WTC11 (cell line): ENCODE measurements at regions not wholly inside any gene's neighbourhood (a gene's known extent, or its start where the extent isn't known, plus 50 kb on each side); places are given as distances from the start of the nearest gene placed in this dataset.

ENCODE experiments used
- ATAC-seq: fragments of 200-7000 bp; cut with Tn5 transposase; 2 replicates; pipeline ENCODE4 v1.10.0; 2021; ENCODE audit warnings: mild to moderate bottlenecking, moderate library complexity
- CTCF ChIA-PET: fragments of 300-600 bp; sonication (Branson Sonifier 250); formaldehyde crosslinking; loops from one replicate; lab custom pipeline; 2021; ENCODE audit warnings: antibody characterized with exemption; lab: Charles Lee
- POLR2A ChIA-PET: fragments of 350-600 bp; sonication (Branson Sonifier 250); formaldehyde crosslinking; loops from one replicate; lab custom pipeline; 2021; ENCODE audit warnings: antibody characterized with exemption; lab: Charles Lee
- DNase-seq: peaks from one replicate; pipeline ENCODE4 v3.0.0; 2021; ENCODE audit warnings: low spot score
- H3K27ac Mint-ChIP-seq: 2 replicates; pipeline ENCODE4 v1.8.0; 2021; ENCODE audit warnings: mixed read lengths
- H3K27me3 Mint-ChIP-seq: 2 replicates; pipeline ENCODE4 v1.8.0; 2021; ENCODE audit warnings: low read depth, mild to moderate bottlenecking, moderate library complexity, mixed read lengths
- H3K36me3 Mint-ChIP-seq: 2 replicates; pipeline ENCODE4 v1.8.0; 2021; ENCODE audit warnings: mixed read lengths
- H3K4me1 Mint-ChIP-seq: 2 replicates; pipeline ENCODE4 v1.8.0; 2022; ENCODE audit warnings: mixed read lengths
- H3K4me3 Mint-ChIP-seq: 2 replicates; pipeline ENCODE4 v1.8.0; 2021; ENCODE audit warnings: mild to moderate bottlenecking, moderate library complexity, mixed read lengths
- H3K9me3 Mint-ChIP-seq: 2 replicates; pipeline ENCODE4 v1.8.0; 2021; ENCODE audit warnings: mixed read lengths
- CBFB ChIP-seq: sonication (generic); formaldehyde crosslinking; IDR thresholded peaks from 2 replicates; pipeline ENCODE4 v1.8.1; 2022; ENCODE audit warnings: mild to moderate bottlenecking, low read depth, missing genetic modification reagents
- CREM ChIP-seq: sonication (generic); formaldehyde crosslinking; IDR thresholded peaks from 2 replicates; pipeline ENCODE4 v1.8.1; 2022; ENCODE audit warnings: mild to moderate bottlenecking, missing genetic modification reagents, moderate library complexity
- ETV6 ChIP-seq: sonication (generic); formaldehyde crosslinking; IDR thresholded peaks from 2 replicates; pipeline ENCODE4 v1.8.1; 2022; ENCODE audit warnings: mild to moderate bottlenecking, missing genetic modification reagents
- IRF2 ChIP-seq: sonication (generic); formaldehyde crosslinking; IDR thresholded peaks from 2 replicates; pipeline ENCODE4 v1.8.0; 2022; ENCODE audit warnings: low read depth, missing genetic modification reagents, borderline replicate concordance
- ZBTB21 ChIP-seq: sonication (generic); formaldehyde crosslinking; IDR thresholded peaks from 2 replicates; pipeline ENCODE4 v1.8.1; 2023; ENCODE audit warnings: mild to moderate bottlenecking, missing genetic modification reagents, borderline replicate concordance
- ZNF396 ChIP-seq: fragments of 250-450 bp; sonication (Bioruptor Pico); IDR thresholded peaks from 2 replicates; pipeline ENCODE4 v1.8.0; 2021; ENCODE audit warnings: mild to moderate bottlenecking, moderate library complexity, borderline replicate concordance
- TF ChIP-seq, protein P1 (sequence below): fragments of 250-450 bp; sonication (Bioruptor Pico); IDR thresholded peaks from 2 replicates; pipeline ENCODE4 v1.8.0; 2021; ENCODE audit warnings: mild to moderate bottlenecking
- TF ChIP-seq, protein P2 (sequence below): sonication (generic); formaldehyde crosslinking; IDR thresholded peaks from 2 replicates; pipeline ENCODE4 v1.8.1; 2023; ENCODE audit warnings: mild to moderate bottlenecking, missing genetic modification reagents, moderate library complexity
- TF ChIP-seq, protein P3 (sequence below): sonication (generic); formaldehyde crosslinking; IDR thresholded peaks from 2 replicates; pipeline ENCODE4 v1.8.0; 2023; ENCODE audit warnings: missing genetic modification reagents, mild to moderate bottlenecking, borderline replicate concordance
- TF ChIP-seq, protein P4 (sequence below): sonication (generic); formaldehyde crosslinking; IDR thresholded peaks from 2 replicates; pipeline ENCODE4 v1.8.1; 2023; ENCODE audit warnings: mild to moderate bottlenecking, missing genetic modification reagents, borderline replicate concordance
- TF ChIP-seq, protein P5 (sequence below): sonication (generic); formaldehyde crosslinking; IDR thresholded peaks from 2 replicates; pipeline ENCODE4 v1.8.0; 2022; ENCODE audit warnings: mild to moderate bottlenecking, missing genetic modification reagents
- TF ChIP-seq, protein P6 (sequence below): sonication (generic); formaldehyde crosslinking; IDR thresholded peaks from 2 replicates; pipeline ENCODE4 v1.8.0; 2023; ENCODE audit warnings: missing genetic modification reagents
- TF ChIP-seq, protein P7 (sequence below): sonication (generic); formaldehyde crosslinking; IDR thresholded peaks from 2 replicates; pipeline ENCODE4 v1.8.0; 2022; ENCODE audit warnings: missing genetic modification reagents

DNA sequence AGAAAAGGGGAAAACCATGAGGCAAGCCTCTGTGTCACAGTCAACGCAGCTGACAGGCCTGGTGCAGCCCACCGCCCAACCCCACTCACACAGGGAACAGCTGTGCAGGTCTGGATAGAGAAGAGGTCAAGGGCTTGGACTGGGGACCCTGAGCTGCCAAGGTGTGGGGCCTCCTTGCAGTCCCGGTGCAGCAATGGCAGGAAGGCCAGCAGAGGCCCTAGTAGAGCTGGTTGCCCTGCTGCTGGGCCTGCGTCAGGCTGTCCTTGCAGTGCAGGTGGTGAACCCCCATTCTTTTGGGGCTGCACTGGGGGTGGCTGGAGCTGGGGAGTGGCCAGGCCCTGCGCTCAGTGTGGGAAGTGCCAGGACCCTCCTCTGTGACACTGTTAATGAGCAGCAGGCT is 482.0 kb downstream of the SMARCA1 start:
- DNase-seq = no peak
- ChIA-PET POLR2A (no interaction called here), CTCF (interaction anchor here (1.5 kb wide), 1 partner anchor 27 kb away, joined by 5 read pairs; no protein-coding TSS in a partner anchor)
- Mint-ChIP-seq H3K4me1 (peaks cover 24% of the 10 kb centered on the region), H3K36me3 (peaks cover 26% of the 10 kb centered on the region), H3K9me3 (peaks cover 9% of the 10 kb centered on the region), H3K4me3 (no peak overlapping the region), H3K27ac (no peak overlapping the region), H3K27me3 (no peaks in the 10 kb centered on the region; the same call in 1 of the 2 replicates)
- no peak for TF ChIP-seq CBFB (CRISPR knock-in tag)
- TF ChIP-seq, protein P1, sequence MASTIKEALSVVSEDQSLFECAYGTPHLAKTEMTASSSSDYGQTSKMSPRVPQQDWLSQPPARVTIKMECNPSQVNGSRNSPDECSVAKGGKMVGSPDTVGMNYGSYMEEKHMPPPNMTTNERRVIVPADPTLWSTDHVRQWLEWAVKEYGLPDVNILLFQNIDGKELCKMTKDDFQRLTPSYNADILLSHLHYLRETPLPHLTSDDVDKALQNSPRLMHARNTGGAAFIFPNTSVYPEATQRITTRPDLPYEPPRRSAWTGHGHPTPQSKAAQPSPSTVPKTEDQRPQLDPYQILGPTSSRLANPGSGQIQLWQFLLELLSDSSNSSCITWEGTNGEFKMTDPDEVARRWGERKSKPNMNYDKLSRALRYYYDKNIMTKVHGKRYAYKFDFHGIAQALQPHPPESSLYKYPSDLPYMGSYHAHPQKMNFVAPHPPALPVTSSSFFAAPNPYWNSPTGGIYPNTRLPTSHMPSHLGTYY (CRISPR knock-in tag) = no peak
- no peak for ATAC-seq

DNA sequence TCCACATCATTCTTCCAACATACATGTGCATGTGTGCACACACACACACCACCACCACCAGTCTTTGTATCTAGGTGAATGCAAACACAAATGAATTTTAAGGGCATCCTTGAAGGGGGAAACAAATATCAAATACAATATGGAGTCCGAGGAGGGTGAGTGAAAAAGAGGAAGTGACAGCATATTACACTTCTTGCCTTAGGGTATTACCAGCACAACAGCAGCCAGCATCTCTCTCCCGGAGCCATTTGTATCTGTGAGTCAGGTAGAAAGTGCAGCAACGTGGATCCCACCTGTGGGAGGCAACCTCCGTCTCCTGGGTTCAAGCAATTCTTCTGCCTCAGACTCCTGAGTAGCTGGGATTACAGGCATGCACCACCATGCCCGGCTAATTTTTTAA is 483.2 kb downstream of the SMARCA1 start:
- ChIA-PET CTCF (interaction anchor here (1.5 kb wide), 1 partner anchor 26 kb away, joined by 5 read pairs; no protein-coding TSS in a partner anchor), POLR2A (no interaction called here)
- no peak for ATAC-seq
- Mint-ChIP-seq H3K4me1 (peaks cover 24% of the 10 kb centered on the region), H3K36me3 (peaks cover 21% of the 10 kb centered on the region), H3K27ac (no peak overlapping the region), H3K27me3 (no peaks in the 10 kb centered on the region), H3K9me3 (peaks cover 4% of the 10 kb centered on the region), H3K4me3 (no peak overlapping the region)
- no peak for DNase-seq
- TF ChIP-seq, protein P2, sequence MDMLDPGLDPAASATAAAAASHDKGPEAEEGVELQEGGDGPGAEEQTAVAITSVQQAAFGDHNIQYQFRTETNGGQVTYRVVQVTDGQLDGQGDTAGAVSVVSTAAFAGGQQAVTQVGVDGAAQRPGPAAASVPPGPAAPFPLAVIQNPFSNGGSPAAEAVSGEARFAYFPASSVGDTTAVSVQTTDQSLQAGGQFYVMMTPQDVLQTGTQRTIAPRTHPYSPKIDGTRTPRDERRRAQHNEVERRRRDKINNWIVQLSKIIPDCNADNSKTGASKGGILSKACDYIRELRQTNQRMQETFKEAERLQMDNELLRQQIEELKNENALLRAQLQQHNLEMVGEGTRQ = no peak
- TF ChIP-seq CREM (CRISPR knock-in tag) (no peak), ZNF396 (no peak), ETV6 (CRISPR knock-in tag) (no peak), IRF2 (CRISPR knock-in tag) (no peak), ZBTB21 (CRISPR knock-in tag) (no peak)
- TF ChIP-seq, protein P3, sequence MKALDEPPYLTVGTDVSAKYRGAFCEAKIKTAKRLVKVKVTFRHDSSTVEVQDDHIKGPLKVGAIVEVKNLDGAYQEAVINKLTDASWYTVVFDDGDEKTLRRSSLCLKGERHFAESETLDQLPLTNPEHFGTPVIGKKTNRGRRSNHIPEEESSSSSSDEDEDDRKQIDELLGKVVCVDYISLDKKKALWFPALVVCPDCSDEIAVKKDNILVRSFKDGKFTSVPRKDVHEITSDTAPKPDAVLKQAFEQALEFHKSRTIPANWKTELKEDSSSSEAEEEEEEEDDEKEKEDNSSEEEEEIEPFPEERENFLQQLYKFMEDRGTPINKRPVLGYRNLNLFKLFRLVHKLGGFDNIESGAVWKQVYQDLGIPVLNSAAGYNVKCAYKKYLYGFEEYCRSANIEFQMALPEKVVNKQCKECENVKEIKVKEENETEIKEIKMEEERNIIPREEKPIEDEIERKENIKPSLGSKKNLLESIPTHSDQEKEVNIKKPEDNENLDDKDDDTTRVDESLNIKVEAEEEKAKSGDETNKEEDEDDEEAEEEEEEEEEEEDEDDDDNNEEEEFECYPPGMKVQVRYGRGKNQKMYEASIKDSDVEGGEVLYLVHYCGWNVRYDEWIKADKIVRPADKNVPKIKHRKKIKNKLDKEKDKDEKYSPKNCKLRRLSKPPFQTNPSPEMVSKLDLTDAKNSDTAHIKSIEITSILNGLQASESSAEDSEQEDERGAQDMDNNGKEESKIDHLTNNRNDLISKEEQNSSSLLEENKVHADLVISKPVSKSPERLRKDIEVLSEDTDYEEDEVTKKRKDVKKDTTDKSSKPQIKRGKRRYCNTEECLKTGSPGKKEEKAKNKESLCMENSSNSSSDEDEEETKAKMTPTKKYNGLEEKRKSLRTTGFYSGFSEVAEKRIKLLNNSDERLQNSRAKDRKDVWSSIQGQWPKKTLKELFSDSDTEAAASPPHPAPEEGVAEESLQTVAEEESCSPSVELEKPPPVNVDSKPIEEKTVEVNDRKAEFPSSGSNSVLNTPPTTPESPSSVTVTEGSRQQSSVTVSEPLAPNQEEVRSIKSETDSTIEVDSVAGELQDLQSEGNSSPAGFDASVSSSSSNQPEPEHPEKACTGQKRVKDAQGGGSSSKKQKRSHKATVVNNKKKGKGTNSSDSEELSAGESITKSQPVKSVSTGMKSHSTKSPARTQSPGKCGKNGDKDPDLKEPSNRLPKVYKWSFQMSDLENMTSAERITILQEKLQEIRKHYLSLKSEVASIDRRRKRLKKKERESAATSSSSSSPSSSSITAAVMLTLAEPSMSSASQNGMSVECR (CRISPR knock-in tag) = no peak
- TF ChIP-seq, protein P4, sequence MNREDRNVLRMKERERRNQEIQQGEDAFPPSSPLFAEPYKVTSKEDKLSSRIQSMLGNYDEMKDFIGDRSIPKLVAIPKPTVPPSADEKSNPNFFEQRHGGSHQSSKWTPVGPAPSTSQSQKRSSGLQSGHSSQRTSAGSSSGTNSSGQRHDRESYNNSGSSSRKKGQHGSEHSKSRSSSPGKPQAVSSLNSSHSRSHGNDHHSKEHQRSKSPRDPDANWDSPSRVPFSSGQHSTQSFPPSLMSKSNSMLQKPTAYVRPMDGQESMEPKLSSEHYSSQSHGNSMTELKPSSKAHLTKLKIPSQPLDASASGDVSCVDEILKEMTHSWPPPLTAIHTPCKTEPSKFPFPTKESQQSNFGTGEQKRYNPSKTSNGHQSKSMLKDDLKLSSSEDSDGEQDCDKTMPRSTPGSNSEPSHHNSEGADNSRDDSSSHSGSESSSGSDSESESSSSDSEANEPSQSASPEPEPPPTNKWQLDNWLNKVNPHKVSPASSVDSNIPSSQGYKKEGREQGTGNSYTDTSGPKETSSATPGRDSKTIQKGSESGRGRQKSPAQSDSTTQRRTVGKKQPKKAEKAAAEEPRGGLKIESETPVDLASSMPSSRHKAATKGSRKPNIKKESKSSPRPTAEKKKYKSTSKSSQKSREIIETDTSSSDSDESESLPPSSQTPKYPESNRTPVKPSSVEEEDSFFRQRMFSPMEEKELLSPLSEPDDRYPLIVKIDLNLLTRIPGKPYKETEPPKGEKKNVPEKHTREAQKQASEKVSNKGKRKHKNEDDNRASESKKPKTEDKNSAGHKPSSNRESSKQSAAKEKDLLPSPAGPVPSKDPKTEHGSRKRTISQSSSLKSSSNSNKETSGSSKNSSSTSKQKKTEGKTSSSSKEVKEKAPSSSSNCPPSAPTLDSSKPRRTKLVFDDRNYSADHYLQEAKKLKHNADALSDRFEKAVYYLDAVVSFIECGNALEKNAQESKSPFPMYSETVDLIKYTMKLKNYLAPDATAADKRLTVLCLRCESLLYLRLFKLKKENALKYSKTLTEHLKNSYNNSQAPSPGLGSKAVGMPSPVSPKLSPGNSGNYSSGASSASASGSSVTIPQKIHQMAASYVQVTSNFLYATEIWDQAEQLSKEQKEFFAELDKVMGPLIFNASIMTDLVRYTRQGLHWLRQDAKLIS = no peak
- TF ChIP-seq, protein P5, sequence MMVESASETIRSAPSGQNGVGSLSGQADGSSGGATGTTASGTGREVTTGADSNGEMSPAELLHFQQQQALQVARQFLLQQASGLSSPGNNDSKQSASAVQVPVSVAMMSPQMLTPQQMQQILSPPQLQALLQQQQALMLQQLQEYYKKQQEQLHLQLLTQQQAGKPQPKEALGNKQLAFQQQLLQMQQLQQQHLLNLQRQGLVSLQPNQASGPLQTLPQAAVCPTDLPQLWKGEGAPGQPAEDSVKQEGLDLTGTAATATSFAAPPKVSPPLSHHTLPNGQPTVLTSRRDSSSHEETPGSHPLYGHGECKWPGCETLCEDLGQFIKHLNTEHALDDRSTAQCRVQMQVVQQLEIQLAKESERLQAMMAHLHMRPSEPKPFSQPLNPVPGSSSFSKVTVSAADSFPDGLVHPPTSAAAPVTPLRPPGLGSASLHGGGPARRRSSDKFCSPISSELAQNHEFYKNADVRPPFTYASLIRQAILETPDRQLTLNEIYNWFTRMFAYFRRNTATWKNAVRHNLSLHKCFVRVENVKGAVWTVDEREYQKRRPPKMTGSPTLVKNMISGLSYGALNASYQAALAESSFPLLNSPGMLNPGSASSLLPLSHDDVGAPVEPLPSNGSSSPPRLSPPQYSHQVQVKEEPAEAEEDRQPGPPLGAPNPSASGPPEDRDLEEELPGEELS (CRISPR knock-in tag) = no peak
- TF ChIP-seq, protein P6, sequence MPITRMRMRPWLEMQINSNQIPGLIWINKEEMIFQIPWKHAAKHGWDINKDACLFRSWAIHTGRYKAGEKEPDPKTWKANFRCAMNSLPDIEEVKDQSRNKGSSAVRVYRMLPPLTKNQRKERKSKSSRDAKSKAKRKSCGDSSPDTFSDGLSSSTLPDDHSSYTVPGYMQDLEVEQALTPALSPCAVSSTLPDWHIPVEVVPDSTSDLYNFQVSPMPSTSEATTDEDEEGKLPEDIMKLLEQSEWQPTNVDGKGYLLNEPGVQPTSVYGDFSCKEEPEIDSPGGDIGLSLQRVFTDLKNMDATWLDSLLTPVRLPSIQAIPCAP = no peak
- TF ChIP-seq, protein P7, sequence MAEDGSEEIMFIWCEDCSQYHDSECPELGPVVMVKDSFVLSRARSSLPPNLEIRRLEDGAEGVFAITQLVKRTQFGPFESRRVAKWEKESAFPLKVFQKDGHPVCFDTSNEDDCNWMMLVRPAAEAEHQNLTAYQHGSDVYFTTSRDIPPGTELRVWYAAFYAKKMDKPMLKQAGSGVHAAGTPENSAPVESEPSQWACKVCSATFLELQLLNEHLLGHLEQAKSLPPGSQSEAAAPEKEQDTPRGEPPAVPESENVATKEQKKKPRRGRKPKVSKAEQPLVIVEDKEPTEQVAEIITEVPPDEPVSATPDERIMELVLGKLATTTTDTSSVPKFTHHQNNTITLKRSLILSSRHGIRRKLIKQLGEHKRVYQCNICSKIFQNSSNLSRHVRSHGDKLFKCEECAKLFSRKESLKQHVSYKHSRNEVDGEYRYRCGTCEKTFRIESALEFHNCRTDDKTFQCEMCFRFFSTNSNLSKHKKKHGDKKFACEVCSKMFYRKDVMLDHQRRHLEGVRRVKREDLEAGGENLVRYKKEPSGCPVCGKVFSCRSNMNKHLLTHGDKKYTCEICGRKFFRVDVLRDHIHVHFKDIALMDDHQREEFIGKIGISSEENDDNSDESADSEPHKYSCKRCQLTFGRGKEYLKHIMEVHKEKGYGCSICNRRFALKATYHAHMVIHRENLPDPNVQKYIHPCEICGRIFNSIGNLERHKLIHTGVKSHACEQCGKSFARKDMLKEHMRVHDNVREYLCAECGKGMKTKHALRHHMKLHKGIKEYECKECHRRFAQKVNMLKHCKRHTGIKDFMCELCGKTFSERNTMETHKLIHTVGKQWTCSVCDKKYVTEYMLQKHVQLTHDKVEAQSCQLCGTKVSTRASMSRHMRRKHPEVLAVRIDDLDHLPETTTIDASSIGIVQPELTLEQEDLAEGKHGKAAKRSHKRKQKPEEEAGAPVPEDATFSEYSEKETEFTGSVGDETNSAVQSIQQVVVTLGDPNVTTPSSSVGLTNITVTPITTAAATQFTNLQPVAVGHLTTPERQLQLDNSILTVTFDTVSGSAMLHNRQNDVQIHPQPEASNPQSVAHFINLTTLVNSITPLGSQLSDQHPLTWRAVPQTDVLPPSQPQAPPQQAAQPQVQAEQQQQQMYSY (CRISPR knock-in tag) = no peak
